ENCODE measurements at regions not wholly inside any gene's neighbourhood (a gene's known extent, or its start where the extent isn't known, plus 50 kb on each side); places are given as distances from the start of the nearest gene placed in this dataset.
"Not testable (repeated sequence)": the region's sequence is repeated elsewhere in the genome, so short reads cannot be mapped to it uniquely, and the experiment has no call there.

- DNase-seq (ENCODE audit: low spot score) = no peak
- Histone ChIP-seq H3K4me3 (no peak overlapping the region), H3K27ac (no peak overlapping the region)
- no peak for TF ChIP-seq CTCF (IDR thresholded peaks at IDR 0.05)
Measured at GRCh38 chr19:28066988-28067387, 1146.0 kb downstream of the UQCRFS1 start.

- H3K27ac ChIP-seq = no peak overlapping the region
- H3K4me3 ChIP-seq = no peak overlapping the region
- no peak for TF ChIP-seq CTCF (IDR thresholded peaks at IDR 0.05)
- DNase-seq (ENCODE audit: low spot score) = no peak
Measured at GRCh38 chr19:28066161-28066560, 1146.8 kb downstream of the UQCRFS1 start.

GRCh38 chr19:28065026-28065425, 1147.9 kb downstream of the UQCRFS1 start:
- no peak overlapping the region for H3K4me3 ChIP-seq
- DNase-seq (ENCODE audit: low spot score) = no peak
- no peak overlapping the region for H3K27ac ChIP-seq
- TF ChIP-seq CTCF (IDR thresholded peaks at IDR 0.05) = no peak

- no peak for TF ChIP-seq CTCF (IDR thresholded peaks at IDR 0.05)
- Histone ChIP-seq H3K4me3 (no peak overlapping the region), H3K27ac (no peak overlapping the region)
- no peak for DNase-seq (ENCODE audit: low spot score)
Measured at GRCh38 chr19:28063702-28064101, 1149.2 kb downstream of the UQCRFS1 start.

- no peak overlapping the region for H3K4me3 ChIP-seq
- DNase-seq (ENCODE audit: low spot score) = no peak
- no peak overlapping the region for H3K27ac ChIP-seq
- TF ChIP-seq CTCF (IDR thresholded peaks at IDR 0.05) = no peak
Measured at GRCh38 chr19:28061111-28061510, 1151.8 kb downstream of the UQCRFS1 start.

- not testable (repeated sequence) for DNase-seq (ENCODE audit: low spot score); H3K4me3 ChIP-seq; H3K27ac ChIP-seq
Measured at GRCh38 chr19:28057026-28057425, 1155.9 kb downstream of the UQCRFS1 start.

GRCh38 chr19:28051047-28051446, 1161.9 kb downstream of the UQCRFS1 start:
- no peak for TF ChIP-seq CTCF (IDR thresholded peaks at IDR 0.05)
- Histone ChIP-seq H3K4me3 (no peak overlapping the region), H3K27ac (no peak overlapping the region)
- DNase-seq (ENCODE audit: low spot score) = no peak

GRCh38 chr19:28049875-28050274, 1163.1 kb downstream of the UQCRFS1 start:
- no peak for DNase-seq (ENCODE audit: low spot score)
- TF ChIP-seq CTCF (IDR thresholded peaks at IDR 0.05) = no peak
- H3K27ac ChIP-seq = no peak overlapping the region
- H3K4me3 ChIP-seq = no peak overlapping the region

All from coronary artery (tissue), 2 donors.